ENCODE measurements at regions not wholly inside any gene's neighbourhood (a gene's known extent, or its start where the extent isn't known, plus 50 kb on each side); places are given as distances from the start of the nearest gene placed in this dataset.

- TF ChIP-seq EZH2 (IDR thresholded peaks at IDR 0.05; ENCODE audit: borderline replicate concordance) (no peak), EZH2phosphoT487 (IDR thresholded peaks at IDR 0.05; ENCODE audit: low read depth, severe bottlenecking, unreplicated experiment) (no peak)
These were observed 673.1 kb downstream of the HTR1B start for GRCh38 chr6:76790045-76790796.

Data from hepatocyte (in vitro differentiated cells).